NCI-H748 (cell line): ENCODE measurements at regions not wholly inside any gene's neighbourhood (a gene's known extent, or its start where the extent isn't known, plus 50 kb on each side); places are given as distances from the start of the nearest gene placed in this dataset.

Experiments used
- DNase-seq: peaks from one replicate; lab custom pipeline; 2025; ENCODE audit not compliant: unreplicated experiment; lab: John Stamatoyannopoulos, UW

- DNase-seq, result no peak
These were observed 64.8 kb downstream of the PDCL3 start for GRCh38 chr2:100627330-100628300.

DNA sequence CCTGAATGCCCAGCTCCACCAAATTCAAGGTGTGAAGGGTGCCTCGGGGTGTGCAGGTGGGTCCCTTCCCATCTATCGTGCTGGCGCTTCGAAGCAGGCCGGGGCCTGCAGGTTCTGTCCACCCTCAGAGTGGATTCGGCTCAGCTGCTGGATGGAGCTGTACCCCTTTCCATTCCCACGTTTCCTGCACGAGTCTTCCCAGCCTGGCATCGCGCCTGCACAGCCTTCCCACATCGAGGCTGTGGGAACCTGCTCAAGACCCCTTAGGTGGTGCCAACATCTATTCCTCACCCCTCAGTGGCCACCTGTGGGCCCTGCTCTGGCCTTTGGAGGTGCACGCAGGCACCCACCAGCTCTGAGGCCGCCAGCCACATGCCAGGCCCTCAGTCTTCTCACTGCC is 65.7 kb downstream of the PDCL3 start:
- no peak for DNase-seq

DNA sequence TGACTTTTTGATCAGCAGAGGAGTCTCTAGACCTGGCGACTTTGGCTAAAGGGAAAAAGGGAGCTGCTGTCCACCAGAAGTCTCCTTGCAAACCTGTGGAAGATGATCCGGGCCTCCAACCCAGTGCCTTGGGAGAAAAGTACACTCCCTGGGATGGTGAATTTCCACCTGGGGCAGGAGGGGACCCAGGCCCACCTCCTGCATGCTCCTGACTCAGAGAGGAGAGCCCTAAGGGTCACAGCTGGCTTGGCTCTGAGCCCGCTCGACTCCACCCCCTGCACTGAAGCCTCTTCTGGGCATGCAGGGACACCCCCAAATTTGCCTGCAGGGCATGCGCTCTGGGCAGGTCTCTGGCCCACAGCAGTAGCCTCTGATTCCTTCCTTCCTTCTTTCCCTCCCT is 66.5 kb downstream of the PDCL3 start:
- DNase-seq, result no peak

DNA sequence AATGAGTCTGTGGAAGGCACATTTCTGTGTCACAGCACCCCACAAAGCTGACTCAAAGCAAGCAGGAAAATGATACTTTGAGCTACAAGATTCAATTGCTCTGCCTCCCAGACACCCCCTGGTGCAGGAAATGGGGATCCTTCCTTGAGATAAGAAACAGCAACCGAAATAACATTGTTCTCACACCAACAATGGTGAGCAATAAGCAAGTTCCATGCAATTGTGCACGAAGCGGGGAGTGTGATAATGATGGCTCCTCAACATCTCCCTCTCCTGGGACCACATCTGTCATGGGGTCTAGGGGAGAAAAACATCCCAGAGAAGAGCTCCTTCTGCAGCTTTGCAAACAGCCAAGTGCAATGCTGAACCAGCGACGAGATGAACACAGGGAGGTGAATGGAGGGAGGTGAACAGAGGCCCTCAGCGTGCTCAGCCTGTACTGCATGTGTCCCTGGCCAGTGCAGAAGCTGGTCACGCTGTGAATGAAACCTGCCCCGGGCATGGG is 67.7 kb downstream of the PDCL3 start:
- DNase-seq, result no peak

DNA sequence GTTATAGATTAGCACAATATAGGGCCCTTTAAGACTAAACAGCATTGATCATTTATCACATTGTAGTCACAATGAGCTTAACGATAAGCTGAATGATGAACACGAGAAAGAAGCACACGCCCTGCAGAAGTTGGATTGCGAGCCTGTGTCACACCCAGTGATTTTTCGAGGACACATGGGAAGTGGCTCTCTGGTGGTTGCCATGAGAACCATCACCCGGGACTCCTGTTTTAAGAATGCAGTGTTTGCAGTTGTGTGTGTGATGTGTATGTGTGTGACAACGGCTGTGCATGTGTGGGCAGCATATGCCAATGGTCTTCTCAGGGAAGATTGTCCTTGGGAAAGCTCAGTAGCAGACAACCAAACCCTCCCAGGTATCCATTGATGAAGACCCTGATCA is 69.2 kb downstream of the PDCL3 start:
- DNase-seq, result peak; percentile 22

DNA sequence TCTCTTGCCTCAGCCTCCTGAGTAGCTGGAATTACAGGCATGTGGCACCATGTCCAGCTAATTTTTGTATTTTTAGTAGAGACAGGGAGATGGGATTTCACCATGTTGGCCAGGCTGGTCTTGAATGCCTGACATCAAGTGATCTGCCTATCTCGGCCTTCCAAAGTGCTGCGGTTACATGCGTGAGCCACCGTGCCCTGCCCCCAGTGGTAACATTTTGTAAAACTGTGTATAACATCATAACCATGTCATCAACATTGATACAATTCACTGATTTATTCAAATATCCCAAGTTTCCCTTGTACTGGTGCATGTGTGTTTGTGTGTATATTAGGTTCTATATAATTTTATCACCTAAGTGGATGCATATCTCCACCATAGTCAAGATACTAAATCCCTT is 70.0 kb downstream of the PDCL3 start:
- no peak for DNase-seq

DNA sequence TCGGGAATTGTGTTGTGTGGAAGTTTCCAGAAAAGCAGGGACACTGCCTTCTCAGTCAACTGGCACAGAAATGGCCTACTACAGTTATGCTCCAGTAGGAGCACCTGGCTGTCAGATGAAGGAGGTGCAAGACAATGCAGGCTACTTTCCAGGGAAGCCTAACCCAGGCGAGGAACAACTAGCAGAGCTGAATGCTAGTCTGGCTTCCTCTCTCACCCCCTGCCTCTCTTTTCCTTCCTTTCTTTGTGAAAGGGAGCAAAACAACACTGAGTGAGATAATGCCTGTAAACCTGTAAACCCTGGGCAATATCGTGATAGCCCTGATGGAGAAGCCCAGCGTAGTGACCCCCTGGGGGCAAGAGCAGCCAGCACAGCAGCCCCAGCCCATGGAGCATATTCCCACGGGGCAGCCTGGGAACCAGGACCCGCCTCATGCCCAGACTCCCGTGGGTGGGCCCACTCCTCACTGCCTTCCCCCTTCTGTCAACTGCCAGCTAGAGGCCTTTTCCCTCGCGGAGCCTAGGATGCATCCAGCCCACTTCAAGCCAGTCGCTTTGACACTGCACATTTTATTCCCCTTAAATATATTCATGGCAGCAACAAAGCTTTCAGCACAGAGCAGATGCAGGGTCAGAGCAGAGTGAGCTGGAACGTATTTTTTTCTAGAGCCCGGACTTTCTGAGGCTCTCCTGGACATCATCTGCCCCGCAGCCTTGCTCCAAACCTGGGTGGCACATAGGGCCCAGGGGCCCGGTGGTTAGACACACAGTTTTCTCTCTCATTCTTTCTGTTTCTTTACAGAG is 77.0 kb downstream of the PDCL3 start:
- no peak for DNase-seq

GRCh38 chr2:100640431-100641124 is 77.8 kb downstream of the PDCL3 start:
- no peak for DNase-seq

DNA sequence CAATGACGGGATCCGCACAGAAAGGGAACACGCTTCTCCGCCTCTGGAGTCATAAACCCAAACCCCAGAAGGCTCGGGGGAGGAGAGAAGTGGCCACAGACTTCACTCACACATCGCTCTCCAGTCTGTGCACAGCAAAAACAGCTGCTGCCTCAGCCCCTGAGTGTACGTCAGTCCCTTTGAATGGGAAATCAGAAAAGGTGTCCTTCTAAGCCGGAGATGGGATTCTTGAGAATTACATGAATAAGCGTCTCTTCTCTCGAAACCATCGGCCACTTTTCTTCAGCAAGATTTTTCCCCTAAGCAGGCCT is 78.3 kb downstream of the PDCL3 start:
- DNase-seq, result no peak

DNA sequence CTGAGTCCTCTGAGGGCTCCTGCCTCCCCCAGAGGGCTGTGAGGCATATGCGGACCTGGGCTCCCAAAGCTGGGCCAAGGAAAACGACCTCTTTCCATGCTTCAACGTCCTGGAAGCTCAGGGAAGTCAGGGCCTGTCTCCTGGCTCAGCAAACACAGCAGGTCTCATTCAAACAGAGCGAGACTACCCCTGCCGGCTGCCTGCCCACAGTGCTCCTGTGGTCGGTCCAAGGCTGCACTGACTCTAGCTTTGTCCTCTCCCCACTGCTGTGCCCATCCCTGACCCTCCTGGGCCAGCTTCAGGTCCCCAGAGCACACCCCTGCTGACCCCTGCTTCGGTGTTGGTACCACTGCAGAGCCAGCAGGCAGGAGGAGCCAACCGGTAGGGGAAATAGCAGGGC is 79.6 kb downstream of the PDCL3 start:
- DNase-seq, result no peak

DNA sequence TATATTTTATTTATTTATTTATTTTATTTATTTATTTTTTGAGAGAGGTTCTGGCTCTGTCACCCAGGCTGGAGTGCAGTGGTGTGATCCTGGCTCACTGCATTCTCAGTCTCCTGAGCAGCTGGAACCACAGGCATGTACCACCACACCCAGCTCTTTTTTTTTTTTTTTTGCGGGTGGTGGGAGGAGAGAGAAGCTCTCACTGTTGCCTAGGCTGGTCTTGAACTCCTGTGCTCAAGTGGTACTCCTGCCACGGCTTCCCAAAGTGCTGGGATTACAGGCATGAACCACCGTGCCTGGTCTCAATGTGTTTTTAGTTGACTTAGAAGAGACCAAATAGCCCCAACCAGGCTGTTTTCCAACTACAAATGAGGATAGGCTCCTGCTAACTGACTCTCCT is 80.7 kb downstream of the PDCL3 start:
- DNase-seq, result no peak

GRCh38 chr2:100643906-100644501 is 81.2 kb downstream of the PDCL3 start:
- DNase-seq, result no peak

DNA sequence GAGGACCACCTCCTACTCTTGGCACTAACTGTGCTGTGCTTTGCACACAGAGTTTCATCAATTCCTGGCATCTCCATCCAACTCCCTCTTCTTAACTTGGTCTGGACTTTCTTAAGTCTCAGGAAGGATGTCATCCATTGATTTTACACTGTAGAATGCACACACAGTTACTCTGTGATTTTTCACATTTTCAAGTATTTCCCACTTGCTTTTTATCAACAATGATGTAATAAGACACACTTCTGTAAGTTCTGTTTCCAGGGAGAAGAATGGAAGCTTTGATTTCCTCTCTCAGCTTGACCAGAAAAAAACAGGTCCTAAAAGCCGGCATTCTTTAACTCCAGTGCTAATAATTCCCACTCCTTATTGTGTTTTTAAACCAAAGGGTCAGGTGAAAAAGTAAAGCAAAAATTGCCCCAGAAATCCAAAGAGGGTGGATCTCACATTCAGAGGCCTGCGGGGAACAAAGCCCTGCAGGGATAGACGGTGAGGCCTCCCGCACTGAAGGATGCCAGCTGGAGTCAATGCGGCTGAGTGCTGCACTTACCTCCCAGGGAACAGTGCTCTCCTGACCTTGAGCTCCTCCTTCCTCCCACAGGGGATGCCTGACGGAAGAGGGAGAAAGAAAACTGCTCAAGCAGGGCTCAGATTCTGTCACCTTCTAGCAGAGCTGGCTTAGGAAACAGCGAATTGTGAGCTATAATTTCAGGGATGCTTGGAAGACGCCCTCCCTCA is 83.1 kb downstream of the PDCL3 start:
- no peak for DNase-seq

DNA sequence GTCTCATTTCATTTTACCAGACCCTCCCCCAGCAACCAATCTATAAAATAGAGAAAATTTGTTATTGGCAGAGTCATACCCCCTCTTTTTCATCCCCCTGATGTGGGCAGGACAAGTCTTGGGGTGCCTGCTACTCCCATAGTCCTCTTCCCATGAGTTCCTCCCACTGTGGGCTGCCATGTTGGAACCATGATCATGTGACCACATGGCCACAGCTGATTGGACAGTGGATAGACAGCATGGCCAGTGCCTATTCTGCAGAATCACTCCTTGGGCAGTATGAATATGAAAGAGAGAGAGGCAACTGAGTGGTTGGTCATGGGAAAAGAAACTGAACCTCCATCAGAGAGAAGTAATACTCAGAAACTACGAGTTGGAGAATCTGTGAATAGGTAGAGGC is 84.9 kb downstream of the PDCL3 start:
- no peak for DNase-seq

DNA sequence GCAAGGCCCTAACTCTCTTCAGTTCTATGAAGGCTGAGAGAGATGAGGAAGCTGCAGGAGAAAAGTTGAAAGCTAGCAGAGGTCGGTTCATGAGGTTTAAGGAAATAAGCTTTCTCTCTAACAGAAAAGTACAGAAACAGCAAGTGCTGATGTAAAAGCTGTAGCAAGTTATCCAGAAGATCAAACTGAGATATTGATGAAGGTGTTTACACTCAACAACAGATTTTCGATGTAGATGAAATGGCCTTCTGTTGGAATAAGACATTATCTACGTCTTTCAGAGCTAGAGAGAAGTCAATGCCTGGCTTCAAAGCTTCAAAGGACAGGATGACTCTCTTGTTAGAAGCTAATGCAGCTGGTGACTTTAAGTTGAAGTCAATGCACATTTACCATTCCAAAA is 87.4 kb downstream of the PDCL3 start:
- DNase-seq, result no peak

- DNase-seq, result no peak
These were observed 90.7 kb downstream of the PDCL3 start for GRCh38 chr2:100653449-100654035.

DNA sequence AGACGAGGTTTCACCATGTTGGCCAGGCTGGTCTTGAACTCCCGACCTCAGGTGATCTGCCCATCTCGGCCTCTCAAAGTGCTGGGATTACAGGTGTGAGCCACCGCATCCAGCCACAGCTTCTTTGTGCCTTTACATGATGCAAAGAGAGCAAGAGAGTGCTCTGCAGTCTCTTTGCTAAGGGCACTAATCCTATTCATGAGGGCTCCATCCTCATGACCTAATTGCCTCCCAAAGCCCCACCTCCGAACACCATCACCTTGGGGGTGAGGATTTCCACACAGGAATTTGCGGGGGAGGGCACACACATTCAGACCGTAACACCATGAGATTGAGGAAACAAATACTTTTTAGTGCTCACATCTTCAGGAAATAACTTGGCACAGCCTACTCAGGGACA is 91.8 kb downstream of the PDCL3 start:
- DNase-seq, result no peak

GRCh38 chr2:100655446-100655845 is 92.7 kb downstream of the PDCL3 start:
- DNase-seq, result no peak

GRCh38 chr2:100655936-100656534 is 93.2 kb downstream of the PDCL3 start:
- no peak for DNase-seq

GRCh38 chr2:100658017-100658416 is 95.2 kb downstream of the PDCL3 start:
- DNase-seq, result no peak
